HG02938 (cell line): ENCODE measurements at regions not wholly inside any gene's neighbourhood (a gene's known extent, or its start where the extent isn't known, plus 50 kb on each side); places are given as distances from the start of the nearest gene placed in this dataset.
"Not testable (repeated sequence)": the region's sequence is repeated elsewhere in the genome, so short reads cannot be mapped to it uniquely, and the experiment has no call there.

Experiments
- ATAC-seq: cut with Tn5 transposase; IDR thresholded peaks from one replicate; pipeline ENCODE4 v1.9.1; 2021; ENCODE audit warnings: mild to moderate bottlenecking, moderate library complexity; ENCODE audit not compliant: unreplicated experiment

GRCh38 chr18:24613896-24614640 lies 153.6 kb downstream of the HRH4 start:
- ATAC-seq: no peak

GRCh38 chr18:24616653-24617052 lies 156.2 kb downstream of the HRH4 start:
- no peak for ATAC-seq

GRCh38 chr18:24624421-24624820 lies 164.0 kb downstream of the HRH4 start:
- not testable (repeated sequence) for ATAC-seq

GRCh38 chr18:24627644-24628315 lies 167.3 kb downstream of the HRH4 start:
- ATAC-seq: no peak

GRCh38 chr18:24628326-24628725 lies 167.9 kb downstream of the HRH4 start:
- ATAC-seq: no peak

GRCh38 chr18:24629921-24630320 lies 169.5 kb downstream of the HRH4 start:
- ATAC-seq: no peak

- ATAC-seq: no peak
Observed at GRCh38 chr18:24630346-24630880, 170.0 kb downstream of the HRH4 start.

- no peak for ATAC-seq
Observed at GRCh38 chr18:24631243-24632025, 171.0 kb downstream of the HRH4 start.

- no peak for ATAC-seq
Observed at GRCh38 chr18:24632158-24632988, 171.9 kb downstream of the HRH4 start.

GRCh38 chr18:24633121-24633520 lies 172.7 kb downstream of the HRH4 start:
- ATAC-seq: no peak

- ATAC-seq: no peak
Observed at GRCh38 chr18:24649571-24649970, 189.1 kb downstream of the HRH4 start.

GRCh38 chr18:24651434-24651833 lies 191.0 kb downstream of the HRH4 start:
- no peak for ATAC-seq

GRCh38 chr18:24656050-24656449 lies 195.6 kb downstream of the HRH4 start:
- no peak for ATAC-seq

GRCh38 chr18:24656551-24657443 lies 196.4 kb downstream of the HRH4 start:
- ATAC-seq: no peak

GRCh38 chr18:24657444-24657842 lies 197.0 kb downstream of the HRH4 start:
- no peak for ATAC-seq

- no peak for ATAC-seq
Observed at GRCh38 chr18:24658302-24658701, 197.9 kb downstream of the HRH4 start.

- no peak for ATAC-seq
Observed at GRCh38 chr18:24659827-24660720, 199.6 kb downstream of the HRH4 start.

GRCh38 chr18:24660956-24661355 lies 200.5 kb downstream of the HRH4 start:
- ATAC-seq: no peak

- no peak for ATAC-seq
Observed at GRCh38 chr18:24662412-24662821, 202.0 kb downstream of the HRH4 start.
